Panc1 (cell line): ENCODE measurements at regions not wholly inside any gene's neighbourhood (a gene's known extent, or its start where the extent isn't known, plus 50 kb on each side); places are given as distances from the start of the nearest gene placed in this dataset.

ENCODE experiments used
- CTCF ChIP-seq: fragments of 450-650 bp; IDR thresholded peaks from 2 replicates; pipeline ENCODE4 v1.5.1; 2017; ENCODE audit warnings: mild to moderate bottlenecking
- POLR2AphosphoS5 ChIP-seq: IDR thresholded peaks from 2 replicates; pipeline ENCODE4 v1.6.1; 2012; ENCODE audit warnings: mild to moderate bottlenecking, low read depth, low read length, moderate library complexity
- REST ChIP-seq, 2 experiments: IDR thresholded peaks; 2 replicates each; pipeline ENCODE4 v1.6.1; 2011 to 2012; ENCODE audit warnings: low read depth in 2 of 2, control low read depth in 1 of 2, low read length in 1 of 2, mild to moderate bottlenecking in 1 of 2, moderate library complexity in 1 of 2; ENCODE audit not compliant: insufficient read depth in 1 of 2
- SIN3A ChIP-seq: IDR thresholded peaks from 2 replicates; pipeline ENCODE4 v1.6.1; 2012; ENCODE audit warnings: low read depth, mild to moderate bottlenecking, low read length, moderate library complexity, borderline replicate concordance; ENCODE audit not compliant: insufficient read depth
- TCF7L2 ChIP-seq: IDR thresholded peaks from 2 replicates; pipeline ENCODE4 v1.6.1; 2011; ENCODE audit warnings: mild to moderate bottlenecking, low read depth, low read length, inconsistent platforms

GRCh38 chrX:148443216-148443615 is 57.2 kb upstream of the AFF2 start:
- no peak for TF ChIP-seq CTCF
- TF ChIP-seq TCF7L2, result no peak
- no peak for TF ChIP-seq POLR2AphosphoS5
- TF ChIP-seq SIN3A, result no peak
- no peak for TF ChIP-seq REST (IDR thresholded peaks at IDR 0.05; ENCODE audit: insufficient read depth in 1 of 2, low read depth in 2 of 2, low read length in 1 of 2)
